Stimulated activated naive B cell treated with anti-CD40 and anti-IgM and Interleukin-4, amounts not matched to agents 10 μg/mL and 1 μg/mL and 100 μg/mL, for 72 hours (primary cell): ENCODE measurements at regions not wholly inside any gene's neighbourhood (a gene's known extent, or its start where the extent isn't known, plus 50 kb on each side); places are given as distances from the start of the nearest gene placed in this dataset.
A peak's percentile ranks its signal among the peaks of the same experiment; 100 is the strongest.

Experiments
- ATAC-seq, 2 donors: fragments of 150-1000 bp; cut with Tn5 transposase; replicated peaks; 2 replicates each; pipeline ENCODE4 v1.10.0; 2021; ENCODE audit warnings: moderate library complexity in 1 of 2
- DNase-seq: peaks from one replicate; pipeline ENCODE4 v3.0.0; 2021
- H3K27ac Mint-ChIP-seq: one replicate; pipeline ENCODE4 v1.8.0; 2022; ENCODE audit warnings: mild to moderate bottlenecking, mixed read lengths
- H3K27me3 Mint-ChIP-seq, 2 donors: one replicate each; pipeline ENCODE4 v1.8.0; 2022; ENCODE audit warnings: mixed read lengths in 2 of 2
- H3K36me3 Mint-ChIP-seq, 2 donors: one replicate each; pipeline ENCODE4 v1.8.0; 2022; ENCODE audit warnings: mixed read lengths in 2 of 2, mild to moderate bottlenecking in 1 of 2
- H3K4me1 Mint-ChIP-seq, 2 donors: one replicate each; pipeline ENCODE4 v1.8.0; 2022; ENCODE audit warnings: mixed read lengths in 2 of 2, mild to moderate bottlenecking in 1 of 2
- H3K4me3 Mint-ChIP-seq, 2 donors: one replicate each; pipeline ENCODE4 v1.8.0; 2022; ENCODE audit warnings: mild to moderate bottlenecking in 2 of 2, mixed read lengths in 2 of 2, moderate library complexity in 1 of 2
- H3K9me3 Mint-ChIP-seq, 2 donors: one replicate each; pipeline ENCODE4 v1.8.0; 2022; ENCODE audit warnings: mixed read lengths in 2 of 2, mild to moderate bottlenecking in 1 of 2

DNA sequence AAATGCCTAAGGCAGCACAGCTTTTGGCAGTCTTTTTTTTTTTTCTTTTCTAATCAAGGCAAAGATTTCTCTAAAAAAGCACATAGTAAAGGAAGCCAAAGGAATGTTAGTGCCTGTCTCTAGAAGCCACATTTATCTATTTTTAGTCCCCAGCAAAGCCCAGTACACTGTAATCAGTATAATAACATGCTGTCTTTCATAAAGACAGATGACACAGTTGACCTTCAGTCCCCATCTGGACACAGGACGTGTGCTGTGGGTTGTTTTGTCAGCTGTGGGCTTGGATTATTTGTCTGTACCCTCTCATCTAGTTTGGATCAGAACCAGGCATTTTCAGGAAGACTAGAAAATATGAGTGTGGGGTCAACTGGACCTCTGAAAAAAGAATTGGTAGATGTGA lies 110.4 kb upstream of the CTNNB1 start:
- H3K4me1 Mint-ChIP-seq: no peaks in the 10 kb centered on the region
- DNase-seq (no peak), ATAC-seq (no peak)
- peaks cover 0 to 13% of the 10 kb centered on the region in 2 donors for H3K27me3 Mint-ChIP-seq
- no peak overlapping the region for H3K27ac Mint-ChIP-seq
- no peaks in the 10 kb centered on the region for H3K36me3 Mint-ChIP-seq
- no peak overlapping the region for H3K4me3 Mint-ChIP-seq
- H3K9me3 Mint-ChIP-seq: no peaks in the 10 kb centered on the region

DNA sequence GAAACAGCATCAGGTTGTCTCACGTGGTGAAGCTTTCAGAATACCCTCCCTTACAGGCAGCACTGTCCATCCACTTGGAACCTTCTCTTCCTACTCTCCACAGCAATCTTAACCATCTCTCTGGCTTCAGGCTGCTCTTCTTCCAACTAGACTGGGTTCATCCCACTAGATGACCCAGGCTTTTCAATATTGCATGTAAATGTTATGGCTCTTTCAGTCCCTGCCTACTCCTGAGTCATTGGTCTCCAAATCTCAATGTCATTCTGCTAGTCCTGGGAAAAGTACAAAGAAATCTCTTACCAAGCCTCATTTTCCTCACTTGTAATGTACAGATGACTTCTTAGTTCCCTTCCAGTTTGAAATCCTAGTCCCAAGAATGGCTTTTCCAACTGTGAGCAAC lies 109.7 kb upstream of the CTNNB1 start:
- H3K9me3 Mint-ChIP-seq: no peaks in the 10 kb centered on the region
- no peak overlapping the region for H3K4me3 Mint-ChIP-seq
- ATAC-seq (no peak), DNase-seq (no peak)
- H3K27ac Mint-ChIP-seq: no peak overlapping the region
- H3K4me1 Mint-ChIP-seq: no peaks in the 10 kb centered on the region
- peaks cover 0 to 8% of the 10 kb centered on the region in 2 donors for H3K27me3 Mint-ChIP-seq
- no peaks in the 10 kb centered on the region for H3K36me3 Mint-ChIP-seq

DNA sequence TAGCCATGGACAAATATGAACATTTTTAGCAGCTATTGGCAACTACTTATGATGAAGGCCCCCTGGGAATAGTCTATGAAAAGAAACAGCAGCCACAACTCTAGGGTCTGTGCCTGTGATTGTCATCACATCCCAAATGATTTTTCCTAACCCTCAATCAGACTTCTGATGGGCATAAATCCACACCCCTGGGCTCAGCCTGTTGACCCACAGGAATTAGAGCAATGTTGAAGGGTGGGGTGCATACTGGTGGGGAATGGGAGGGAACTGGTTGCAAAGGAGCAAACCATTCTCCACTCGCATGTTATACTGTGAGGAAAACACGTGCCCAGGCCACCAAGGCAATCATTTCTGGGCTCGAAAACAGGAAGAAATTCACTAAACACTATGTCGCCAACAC lies 106.5 kb upstream of the CTNNB1 start:
- ATAC-seq (no peak), DNase-seq (no peak)
- H3K36me3 Mint-ChIP-seq: no peaks in the 10 kb centered on the region
- H3K27me3 Mint-ChIP-seq: peaks cover 0 to 13% of the 10 kb centered on the region in 2 donors
- no peak overlapping the region for H3K27ac Mint-ChIP-seq
- H3K4me3 Mint-ChIP-seq: no peak overlapping the region
- H3K9me3 Mint-ChIP-seq: no peaks in the 10 kb centered on the region
- peaks cover 4% of the 10 kb centered on the region in 2 donors for H3K4me1 Mint-ChIP-seq

DNA sequence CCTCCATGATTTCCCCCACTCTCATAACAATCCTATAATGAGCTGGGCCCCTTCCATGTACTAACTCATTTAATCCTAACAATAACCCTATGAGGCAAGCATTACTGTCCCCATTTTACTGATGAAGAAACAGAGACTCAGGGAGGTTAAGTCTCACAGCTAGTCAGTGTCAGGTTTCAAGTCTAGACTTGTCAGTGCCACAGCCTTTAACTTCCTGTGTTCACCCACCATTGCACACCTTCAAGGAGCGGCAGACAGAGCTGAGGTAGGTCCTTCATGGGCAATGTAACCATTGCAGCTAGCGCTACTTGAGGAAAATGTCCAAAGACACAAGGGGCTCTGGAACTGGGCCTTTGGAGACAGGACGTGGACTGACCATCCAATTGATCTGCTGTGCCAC lies 105.8 kb upstream of the CTNNB1 start:
- Mint-ChIP-seq H3K9me3 (no peaks in the 10 kb centered on the region), H3K36me3 (no peaks in the 10 kb centered on the region), H3K27me3 (peaks cover 3 to 16% of the 10 kb centered on the region in 2 donors), H3K4me1 (peaks cover 4% of the 10 kb centered on the region in 2 donors), H3K4me3 (no peak overlapping the region), H3K27ac (no peak overlapping the region)
- ATAC-seq (no peak), DNase-seq (no peak)

DNA sequence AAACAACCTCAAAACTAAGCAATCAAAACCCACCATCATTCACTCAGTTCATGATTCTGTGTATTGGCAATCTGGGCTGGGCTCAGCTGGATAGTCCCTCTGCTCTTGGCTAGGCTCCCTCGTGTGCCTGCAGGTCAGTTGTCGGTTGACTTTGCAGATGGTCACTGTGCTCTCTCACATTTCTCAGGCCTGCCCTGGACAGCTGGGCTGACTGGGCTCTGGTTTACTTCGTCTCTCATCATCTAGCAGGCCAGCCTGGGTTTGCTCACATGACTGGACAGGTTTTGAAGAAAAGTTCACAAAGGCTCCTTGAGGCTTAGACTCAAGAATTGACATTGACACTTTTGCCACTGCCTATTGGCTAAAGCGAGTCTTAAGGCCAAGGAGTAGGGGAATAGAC lies 105.0 kb upstream of the CTNNB1 start:
- Mint-ChIP-seq H3K4me3 (no peak overlapping the region), H3K27me3 (peaks cover 6 to 15% of the 10 kb centered on the region in 2 donors), H3K27ac (no peak overlapping the region), H3K9me3 (no peaks in the 10 kb centered on the region), H3K4me1 (peaks cover 4% of the 10 kb centered on the region in 2 donors), H3K36me3 (no peaks in the 10 kb centered on the region)
- no peak for DNase-seq
- ATAC-seq: no peak

DNA sequence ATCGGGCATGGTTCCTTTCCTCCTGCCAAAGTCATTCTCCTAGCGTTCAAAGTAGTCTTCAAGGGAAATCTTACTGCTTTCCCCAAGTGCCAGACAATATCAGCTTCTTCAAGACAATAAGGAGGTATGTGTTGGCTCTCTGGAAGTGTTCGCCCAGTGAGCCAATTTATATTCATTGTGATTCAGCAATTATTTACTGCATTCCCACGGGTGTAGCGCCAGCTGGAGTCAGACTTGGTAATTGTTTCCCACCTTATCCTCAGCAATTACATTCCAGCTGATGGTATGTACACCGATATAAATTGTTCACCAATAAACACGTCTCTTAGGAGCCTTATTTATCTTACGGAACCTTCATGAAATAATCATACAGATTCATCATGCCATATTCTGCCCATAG lies 103.6 kb upstream of the CTNNB1 start:
- no peak for DNase-seq
- no peak overlapping the region for H3K4me3 Mint-ChIP-seq
- peaks cover 4% of the 10 kb centered on the region in 2 donors for H3K4me1 Mint-ChIP-seq
- no peak for ATAC-seq
- no peaks in the 10 kb centered on the region for H3K9me3 Mint-ChIP-seq
- H3K27me3 Mint-ChIP-seq: peaks cover 6 to 15% of the 10 kb centered on the region in 2 donors
- H3K27ac Mint-ChIP-seq: no peak overlapping the region
- no peaks in the 10 kb centered on the region for H3K36me3 Mint-ChIP-seq

DNA sequence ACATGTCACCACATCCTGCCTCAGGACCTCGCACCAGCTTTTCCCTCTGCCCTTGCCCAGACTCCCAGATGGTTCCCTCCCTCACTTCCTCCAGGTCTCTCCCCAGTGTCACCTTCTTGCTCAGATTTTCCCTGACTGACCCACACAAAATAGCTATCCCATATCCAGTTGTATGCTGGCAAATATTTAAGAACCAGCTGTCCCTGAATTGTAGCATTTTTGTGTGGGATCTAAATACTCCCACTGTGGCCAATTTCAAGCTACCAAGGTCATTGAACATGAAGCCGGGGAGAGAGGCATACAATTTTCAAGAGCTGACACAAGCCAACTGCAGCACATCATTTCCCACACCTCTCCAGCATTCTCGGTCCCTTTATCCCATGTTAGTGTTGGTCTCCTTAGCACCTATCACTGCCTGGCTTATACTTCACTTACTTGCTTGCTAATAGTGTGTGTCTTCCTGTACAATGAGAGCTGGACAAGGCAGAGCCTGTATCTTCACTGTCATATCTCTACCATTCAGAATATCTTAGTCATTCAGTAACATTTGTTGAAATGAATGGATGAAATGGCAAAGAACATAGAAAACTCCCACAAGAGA lies 101.3 kb upstream of the CTNNB1 start:
- peaks cover 4% of the 10 kb centered on the region in 2 donors for H3K4me1 Mint-ChIP-seq
- H3K36me3 Mint-ChIP-seq: no peaks in the 10 kb centered on the region
- no peak overlapping the region for H3K27ac Mint-ChIP-seq
- H3K27me3 Mint-ChIP-seq: peaks cover 6 to 15% of the 10 kb centered on the region in 2 donors
- DNase-seq (no peak), ATAC-seq (no peak)
- no peak overlapping the region for H3K4me3 Mint-ChIP-seq
- no peaks in the 10 kb centered on the region for H3K9me3 Mint-ChIP-seq

DNA sequence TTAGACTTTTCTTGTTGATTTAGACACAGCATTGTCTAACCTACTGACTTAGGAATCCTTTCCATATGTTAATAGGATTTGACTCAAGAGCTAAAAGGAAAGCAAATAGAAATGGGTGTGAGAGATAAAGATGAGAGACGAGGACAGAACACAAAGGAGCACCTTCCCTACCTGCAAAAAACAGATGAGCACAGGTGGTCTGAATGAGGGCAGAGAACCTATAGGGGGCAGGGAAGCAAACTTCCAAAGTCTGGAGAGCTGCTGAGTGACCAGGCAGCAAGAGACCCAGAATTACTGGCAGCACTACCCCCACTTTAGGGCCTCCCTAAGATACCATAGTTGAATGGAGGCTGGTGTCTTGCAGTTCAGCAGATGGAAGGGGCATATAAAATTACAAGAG lies 98.1 kb upstream of the CTNNB1 start:
- Mint-ChIP-seq H3K27ac (no peak overlapping the region), H3K4me3 (no peak overlapping the region), H3K36me3 (no peaks in the 10 kb centered on the region), H3K9me3 (no peaks in the 10 kb centered on the region), H3K27me3 (peaks cover 6 to 11% of the 10 kb centered on the region in 2 donors), H3K4me1 (peaks cover under 1% of the 10 kb centered on the region in 2 donors)
- ATAC-seq (no peak), DNase-seq (no peak)

DNA sequence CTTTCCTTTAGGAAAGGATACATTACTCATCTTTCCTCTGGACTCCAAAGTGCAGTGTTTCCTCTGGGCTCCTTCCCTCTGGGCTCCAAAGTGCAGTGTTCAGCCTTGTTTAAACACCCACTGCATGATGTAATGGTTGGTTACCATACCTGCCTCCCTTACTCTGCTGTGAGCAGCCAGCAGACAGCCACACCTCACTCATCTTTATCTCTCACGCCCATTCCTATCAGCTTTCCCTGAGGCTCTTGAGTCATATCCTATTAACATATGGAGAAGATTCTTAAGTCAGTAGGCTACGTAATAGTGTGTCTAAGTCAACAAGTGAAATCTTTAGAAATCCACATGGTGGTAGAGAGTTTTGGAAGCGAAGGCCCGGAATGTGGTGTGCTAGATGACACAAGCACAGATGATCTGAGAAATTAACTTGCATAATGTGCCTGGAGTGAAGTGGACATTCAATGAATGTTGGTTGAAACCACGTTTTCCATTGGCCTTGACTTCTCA lies 97.2 kb upstream of the CTNNB1 start:
- Mint-ChIP-seq H3K36me3 (no peaks in the 10 kb centered on the region), H3K4me1 (peaks cover 1 to 5% of the 10 kb centered on the region in 2 donors), H3K4me3 (no peak overlapping the region), H3K27ac (no peak overlapping the region), H3K27me3 (peaks cover 6 to 12% of the 10 kb centered on the region in 2 donors), H3K9me3 (no peaks in the 10 kb centered on the region)
- ATAC-seq (no peak), DNase-seq (no peak)

DNA sequence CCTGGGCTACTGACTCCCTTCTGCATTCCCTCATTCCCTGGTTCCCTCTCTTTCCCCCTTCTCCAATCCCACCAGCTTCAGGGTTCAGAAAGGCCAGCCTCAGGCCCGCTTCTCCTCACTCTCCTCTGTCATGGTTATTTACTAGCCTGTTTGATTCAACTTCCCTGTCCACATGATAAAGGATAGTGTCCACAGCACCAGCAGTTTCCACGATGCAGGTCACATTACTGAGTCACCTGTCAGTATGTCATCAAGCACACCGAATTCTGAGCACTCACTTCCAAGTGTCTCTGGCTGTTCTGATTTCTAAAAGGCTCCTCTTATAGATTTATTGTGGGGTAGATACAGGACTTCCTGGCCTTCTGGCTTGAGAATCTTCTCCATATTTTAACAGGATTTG lies 96.6 kb upstream of the CTNNB1 start:
- DNase-seq (no peak), ATAC-seq (no peak)
- no peak overlapping the region for H3K4me3 Mint-ChIP-seq
- H3K27ac Mint-ChIP-seq: no peak overlapping the region
- H3K27me3 Mint-ChIP-seq: peaks cover 6 to 9% of the 10 kb centered on the region in 2 donors
- H3K36me3 Mint-ChIP-seq: no peaks in the 10 kb centered on the region
- H3K4me1 Mint-ChIP-seq: peaks cover 4 to 7% of the 10 kb centered on the region in 2 donors
- no peaks in the 10 kb centered on the region for H3K9me3 Mint-ChIP-seq

DNA sequence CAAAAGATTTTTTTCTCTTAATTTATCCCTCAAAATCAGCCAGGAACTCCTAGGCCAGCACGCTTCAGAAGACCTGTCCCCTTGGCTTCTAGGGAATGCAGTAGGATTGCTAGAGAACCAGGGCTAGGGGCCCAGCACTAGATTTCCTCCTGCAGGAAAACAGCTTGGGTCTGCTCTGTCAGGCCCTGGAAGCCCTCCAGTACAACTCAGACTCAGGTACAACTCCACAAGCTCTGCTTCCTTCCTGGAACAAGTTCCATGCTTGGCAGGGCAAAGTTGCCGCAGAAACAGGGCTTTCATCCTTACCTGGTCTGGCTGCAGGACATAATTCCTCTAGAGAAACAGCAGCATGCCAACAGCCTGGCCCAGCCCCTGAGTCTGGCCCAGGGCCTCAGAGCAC lies 96.1 kb upstream of the CTNNB1 start:
- Mint-ChIP-seq H3K9me3 (no peaks in the 10 kb centered on the region), H3K36me3 (no peaks in the 10 kb centered on the region), H3K4me1 (peaks cover 4 to 7% of the 10 kb centered on the region in 2 donors), H3K4me3 (no peak overlapping the region), H3K27me3 (peaks cover 5% of the 10 kb centered on the region in 2 donors), H3K27ac (no peak overlapping the region)
- no peak for ATAC-seq
- DNase-seq: no peak

DNA sequence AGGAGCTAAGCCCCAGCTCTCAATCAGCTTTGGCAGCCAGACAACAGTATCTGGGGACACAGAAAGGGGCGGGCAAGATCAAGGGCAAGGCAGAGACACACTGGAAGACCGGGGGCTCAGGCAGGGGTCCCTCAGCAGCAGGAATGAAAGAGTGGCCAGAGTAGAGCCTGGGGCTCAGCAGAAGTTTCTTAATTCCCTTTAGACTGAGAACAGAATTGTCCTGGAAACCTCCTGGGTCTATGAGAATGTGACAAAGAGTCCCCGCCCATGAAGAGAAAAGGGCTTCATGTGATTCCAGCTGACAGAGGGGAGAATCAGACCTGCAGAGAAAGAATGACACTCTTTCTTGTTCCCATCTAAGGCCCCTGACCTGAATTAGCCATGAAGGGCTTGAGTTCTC lies 95.2 kb upstream of the CTNNB1 start:
- H3K27ac Mint-ChIP-seq: no peak overlapping the region
- H3K4me3 Mint-ChIP-seq: no peak overlapping the region
- no peaks in the 10 kb centered on the region for H3K9me3 Mint-ChIP-seq
- peaks cover 4 to 7% of the 10 kb centered on the region in 2 donors for H3K4me1 Mint-ChIP-seq
- peaks cover 0 to 3% of the 10 kb centered on the region in 2 donors for H3K27me3 Mint-ChIP-seq
- no peak for DNase-seq
- H3K36me3 Mint-ChIP-seq: no peaks in the 10 kb centered on the region
- ATAC-seq: no peak

DNA sequence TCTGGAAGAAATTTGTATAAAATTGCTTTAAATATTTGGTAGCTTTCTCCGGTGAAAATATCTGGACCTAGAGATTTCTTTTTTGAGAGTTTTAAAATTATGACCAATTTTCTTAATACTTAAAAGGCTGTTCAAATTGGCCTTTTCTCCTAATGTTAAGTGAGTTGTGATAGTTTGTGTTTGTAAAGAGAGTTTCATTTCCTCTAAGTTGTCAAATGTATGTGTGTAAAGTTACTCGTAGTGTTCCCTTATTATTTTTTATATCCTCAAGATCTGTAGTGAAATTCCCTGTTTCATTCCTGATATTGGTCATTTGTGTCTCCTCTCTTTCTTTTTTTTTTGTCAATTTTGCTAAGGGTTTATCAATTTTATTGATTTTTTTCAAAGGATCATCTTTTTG lies 92.6 kb upstream of the CTNNB1 start:
- no peak overlapping the region for H3K4me3 Mint-ChIP-seq
- no peak overlapping the region for H3K27ac Mint-ChIP-seq
- H3K27me3 Mint-ChIP-seq: peaks cover 7 to 10% of the 10 kb centered on the region in 2 donors
- DNase-seq: no peak
- ATAC-seq: no peak
- no peaks in the 10 kb centered on the region for H3K9me3 Mint-ChIP-seq
- H3K4me1 Mint-ChIP-seq: peaks cover 8 to 14% of the 10 kb centered on the region in 2 donors
- no peaks in the 10 kb centered on the region for H3K36me3 Mint-ChIP-seq

DNA sequence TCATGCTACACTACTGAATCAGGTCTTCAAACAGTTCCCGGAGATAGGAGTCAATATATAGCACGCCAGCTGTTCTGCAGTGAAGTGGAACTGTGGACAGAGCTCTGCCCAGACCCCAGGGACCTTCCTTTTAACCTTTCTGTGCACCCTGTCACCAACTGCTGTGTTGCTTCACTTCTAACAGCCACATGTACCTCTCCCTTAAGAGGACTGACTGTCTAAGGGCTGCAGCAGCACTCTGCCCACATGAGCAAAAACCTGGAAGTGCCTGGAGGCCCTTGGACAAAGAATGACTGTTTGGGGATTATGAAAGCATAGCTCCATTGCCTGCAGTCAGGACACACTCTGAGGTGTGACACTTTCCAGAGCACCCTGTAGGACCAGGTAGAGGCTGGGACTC lies 88.3 kb upstream of the CTNNB1 start:
- peaks cover 7 to 10% of the 10 kb centered on the region in 2 donors for H3K27me3 Mint-ChIP-seq
- no peaks in the 10 kb centered on the region for H3K36me3 Mint-ChIP-seq
- no peaks in the 10 kb centered on the region for H3K9me3 Mint-ChIP-seq
- ATAC-seq (peak in 1 of 2 donors; percentile 42), DNase-seq (no peak)
- H3K4me1 Mint-ChIP-seq: peaks cover 8 to 14% of the 10 kb centered on the region in 2 donors
- H3K27ac Mint-ChIP-seq: no peak overlapping the region
- H3K4me3 Mint-ChIP-seq: no peak overlapping the region

DNA sequence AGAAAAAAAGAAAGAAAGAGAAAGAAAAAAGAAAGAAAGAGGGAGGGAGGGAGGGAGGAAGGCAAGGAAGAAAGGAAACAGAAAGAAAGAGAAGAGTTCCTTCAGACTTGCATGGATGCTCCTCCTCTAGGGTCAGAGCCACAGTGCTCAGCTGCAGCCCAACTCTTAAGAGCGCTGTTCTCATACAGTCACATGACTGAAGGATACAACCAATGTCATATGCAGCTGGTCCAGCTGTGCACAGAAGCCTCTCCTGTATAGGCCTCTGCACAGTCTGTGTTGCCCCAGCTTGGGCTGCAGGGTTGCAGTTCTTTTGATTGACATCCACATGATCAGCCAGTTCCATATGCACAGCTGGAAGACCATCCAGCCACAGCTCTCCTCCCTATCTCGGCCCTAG lies 86.8 kb upstream of the CTNNB1 start:
- no peak for ATAC-seq
- H3K9me3 Mint-ChIP-seq: no peaks in the 10 kb centered on the region
- H3K36me3 Mint-ChIP-seq: no peaks in the 10 kb centered on the region
- H3K27me3 Mint-ChIP-seq: peaks cover 7% of the 10 kb centered on the region in 2 donors
- no peak overlapping the region for H3K4me3 Mint-ChIP-seq
- DNase-seq: no peak
- peaks cover 10 to 14% of the 10 kb centered on the region in 2 donors for H3K4me1 Mint-ChIP-seq
- H3K27ac Mint-ChIP-seq: no peak overlapping the region
